GM21515 (cell line): ENCODE measurements at regions not wholly inside any gene's neighbourhood (a gene's known extent, or its start where the extent isn't known, plus 50 kb on each side); places are given as distances from the start of the nearest gene placed in this dataset.

Source experiments
- ATAC-seq: cut with Tn5 transposase; IDR thresholded peaks from one replicate; pipeline ENCODE4 v1.9.1; 2021; ENCODE audit not compliant: unreplicated experiment

GRCh38 chr2:193738892-193739291 lies 1544.2 kb upstream of the TMEFF2 start:
- no peak for ATAC-seq

DNA sequence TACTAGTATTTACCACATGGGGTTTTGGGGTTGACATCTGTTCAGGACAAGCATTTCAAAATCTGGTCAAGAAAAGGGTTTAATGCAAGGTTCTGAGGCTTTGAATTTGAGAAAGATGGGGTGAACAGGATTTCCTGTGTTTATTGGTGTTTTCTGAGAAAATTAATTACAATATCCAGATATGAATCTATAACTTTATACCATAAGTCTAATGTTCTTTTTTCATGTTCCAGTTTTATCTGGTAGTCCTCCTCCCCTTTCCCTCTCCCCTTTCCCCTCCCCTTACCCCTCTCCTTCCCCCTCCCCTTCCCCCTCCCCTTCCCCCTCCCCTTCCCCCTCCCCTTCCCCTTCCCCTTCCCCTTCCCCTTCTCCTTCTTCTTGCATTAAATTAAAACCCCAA lies 1518.2 kb upstream of the TMEFF2 start:
- ATAC-seq = no peak

DNA sequence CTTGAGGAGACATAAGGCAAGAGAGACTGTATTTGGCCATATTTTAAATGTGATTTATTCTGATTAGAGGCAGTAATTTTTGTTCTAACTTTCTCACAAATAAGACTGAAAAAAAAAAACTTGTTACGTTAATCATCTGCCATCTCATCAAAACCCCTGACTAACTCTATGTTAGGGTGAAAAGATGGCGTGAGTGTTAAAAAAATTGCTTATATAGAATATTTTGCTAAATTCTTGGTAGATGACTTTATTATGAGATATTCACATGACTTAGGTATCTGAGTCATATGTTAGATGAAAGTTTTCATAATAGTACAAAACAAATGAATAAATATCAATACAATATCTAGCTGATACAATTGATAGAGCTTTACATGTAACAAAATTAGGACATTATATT lies 1508.7 kb upstream of the TMEFF2 start:
- ATAC-seq = no peak

DNA sequence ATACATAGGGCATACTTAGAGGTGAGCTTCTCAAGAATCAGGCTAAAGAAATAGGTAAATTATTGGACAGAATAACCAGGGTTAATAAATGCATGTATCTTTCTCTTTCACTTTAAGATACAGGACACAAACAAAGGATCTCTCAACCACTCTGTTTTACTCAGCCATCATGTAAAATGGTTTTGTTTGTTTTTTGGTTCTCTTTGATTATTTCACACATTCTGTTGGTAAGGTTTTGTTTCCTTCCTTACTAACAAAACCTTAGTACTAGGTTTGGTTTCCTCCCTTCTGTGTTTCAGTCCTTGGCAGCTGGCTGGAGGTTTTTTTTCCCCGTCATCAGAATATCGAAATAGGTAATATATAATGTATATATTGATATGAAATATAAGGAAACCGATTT lies 1506.8 kb upstream of the TMEFF2 start:
- ATAC-seq = no peak

- no peak for ATAC-seq
Measured at GRCh38 chr2:193695367-193695766, 1500.6 kb upstream of the TMEFF2 start.

GRCh38 chr2:193693758-193694157 lies 1499.0 kb upstream of the TMEFF2 start:
- ATAC-seq = no peak

DNA sequence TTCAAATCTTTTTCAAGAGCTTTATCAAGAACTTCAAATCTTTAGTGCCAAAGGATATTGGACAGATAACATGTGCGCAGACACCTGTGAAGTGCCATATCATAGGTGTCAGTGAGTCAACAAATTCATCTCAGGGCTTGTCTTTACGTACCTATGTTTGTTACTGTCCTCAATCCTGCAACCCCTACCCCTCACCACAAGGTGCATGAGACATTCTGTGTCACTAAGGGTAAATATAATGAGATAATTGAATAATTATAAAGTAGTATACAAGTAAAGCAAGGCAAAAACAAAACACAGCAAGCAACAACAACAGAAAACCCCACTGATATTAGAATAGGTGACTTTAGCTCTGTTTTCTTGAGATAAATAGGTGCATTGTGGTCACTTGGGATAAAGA lies 1495.8 kb upstream of the TMEFF2 start:
- no peak for ATAC-seq

DNA sequence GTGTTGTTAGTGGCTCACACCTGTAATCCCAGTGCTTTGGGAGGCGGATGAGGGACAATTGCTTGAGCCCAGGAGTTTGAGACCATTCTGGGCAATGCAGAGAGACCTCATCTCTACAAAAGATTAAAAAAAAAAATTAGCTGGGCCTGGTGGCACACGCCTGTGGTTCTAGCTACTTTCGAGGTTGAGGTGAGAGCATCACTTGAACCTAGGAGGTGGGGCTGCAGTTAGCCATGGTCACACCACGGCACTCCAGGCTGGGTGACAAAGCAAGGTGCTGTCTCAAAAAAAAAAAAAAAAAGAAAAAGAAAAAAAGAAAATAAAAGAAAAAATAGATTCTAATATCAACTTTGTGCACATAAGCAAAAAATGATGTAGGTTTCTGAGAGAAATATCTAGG lies 1492.5 kb upstream of the TMEFF2 start:
- ATAC-seq = no peak

DNA sequence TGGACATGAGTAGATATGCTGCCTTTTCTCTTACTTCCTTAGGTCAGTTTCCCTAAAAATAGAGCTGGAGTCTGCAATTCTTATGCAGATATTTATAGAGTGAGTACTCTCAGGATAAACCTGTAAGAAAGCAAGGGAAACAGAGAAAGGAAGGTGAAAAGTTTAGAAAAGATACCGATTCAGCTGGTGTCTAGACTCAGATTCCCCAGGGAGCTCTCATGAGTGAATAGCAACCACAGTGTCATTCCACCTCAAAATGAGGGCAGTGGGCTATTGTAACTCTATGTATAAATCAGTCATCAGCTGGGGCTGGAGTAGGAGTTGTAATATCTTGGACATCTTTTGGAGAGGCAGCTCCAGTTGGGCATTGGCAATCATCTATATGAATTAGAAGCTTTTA lies 1485.1 kb upstream of the TMEFF2 start:
- no peak for ATAC-seq

DNA sequence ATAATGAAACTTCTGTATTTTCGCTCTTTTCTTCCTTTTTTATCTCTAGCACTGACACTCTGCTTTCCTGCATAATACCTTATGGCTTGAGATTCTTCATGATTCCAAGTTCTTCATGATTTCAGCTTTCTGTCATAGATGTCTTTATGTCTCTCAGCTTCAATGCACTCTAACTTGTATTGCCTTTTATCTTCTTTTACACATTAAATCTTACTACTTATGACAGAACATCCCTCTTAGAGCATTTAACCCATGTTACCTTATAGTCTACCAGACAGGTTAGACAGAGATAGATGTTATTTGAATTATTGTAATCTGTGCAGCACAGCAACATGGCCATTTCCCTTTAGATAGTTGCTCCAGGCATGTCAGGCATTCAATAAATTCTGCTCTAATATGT lies 1475.7 kb upstream of the TMEFF2 start:
- no peak for ATAC-seq

- ATAC-seq = no peak
Measured at GRCh38 chr2:193668557-193669323, 1474.0 kb upstream of the TMEFF2 start.

DNA sequence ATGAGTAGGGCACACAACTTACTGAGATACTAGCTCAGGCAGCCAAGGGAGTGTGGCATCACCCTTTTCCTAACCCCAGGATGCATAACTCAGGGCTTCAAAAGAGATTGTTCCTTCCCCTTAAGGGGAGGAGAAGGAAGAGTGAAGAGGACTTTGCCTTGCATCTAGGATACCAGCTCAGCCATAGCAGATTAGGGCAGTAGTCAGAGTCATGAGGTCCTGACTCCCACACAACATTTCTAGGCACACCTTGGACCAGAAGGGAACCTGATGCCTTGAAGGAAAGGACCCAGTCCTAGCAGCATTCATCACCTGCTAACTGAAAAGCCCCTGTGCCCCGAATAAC lies 1433.2 kb upstream of the TMEFF2 start:
- ATAC-seq = no peak

DNA sequence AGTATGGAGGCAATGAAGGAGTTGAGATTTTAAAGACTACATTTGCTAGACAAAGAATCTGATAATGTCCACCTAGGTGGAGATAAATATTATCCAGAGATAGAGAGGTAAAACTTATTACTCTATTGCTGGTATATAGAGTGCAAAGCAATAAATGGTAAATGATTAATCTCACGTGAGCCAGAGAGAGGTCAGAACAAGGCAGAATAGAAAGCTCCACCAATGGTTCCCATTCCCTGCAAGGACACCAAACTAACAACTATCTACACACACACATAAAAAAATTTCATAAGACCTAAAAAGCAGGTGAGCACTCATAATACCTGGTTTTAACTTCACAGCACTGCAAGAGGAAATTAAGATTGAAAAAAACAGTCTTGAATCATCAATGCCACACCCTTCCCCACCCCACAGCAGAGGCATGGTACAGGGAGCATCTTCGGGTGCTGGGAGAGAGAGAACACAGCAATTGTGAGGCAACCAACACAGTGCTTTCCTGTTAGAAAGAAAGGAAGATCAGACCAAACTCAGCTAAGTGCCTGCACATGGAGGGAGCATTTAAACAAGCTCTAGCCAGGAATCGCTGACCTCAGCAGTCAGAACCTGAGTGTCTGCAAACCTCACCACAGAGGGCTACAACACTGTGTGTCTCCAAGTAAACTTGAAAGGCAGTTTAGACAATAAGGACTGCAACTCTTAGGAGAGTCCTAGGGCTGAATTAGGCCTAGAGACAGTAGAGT lies 1432.6 kb upstream of the TMEFF2 start:
- ATAC-seq = no peak

GRCh38 chr2:193608451-193608850 lies 1413.7 kb upstream of the TMEFF2 start:
- ATAC-seq = no peak

GRCh38 chr2:193590831-193591230 lies 1396.1 kb upstream of the TMEFF2 start:
- no peak for ATAC-seq

DNA sequence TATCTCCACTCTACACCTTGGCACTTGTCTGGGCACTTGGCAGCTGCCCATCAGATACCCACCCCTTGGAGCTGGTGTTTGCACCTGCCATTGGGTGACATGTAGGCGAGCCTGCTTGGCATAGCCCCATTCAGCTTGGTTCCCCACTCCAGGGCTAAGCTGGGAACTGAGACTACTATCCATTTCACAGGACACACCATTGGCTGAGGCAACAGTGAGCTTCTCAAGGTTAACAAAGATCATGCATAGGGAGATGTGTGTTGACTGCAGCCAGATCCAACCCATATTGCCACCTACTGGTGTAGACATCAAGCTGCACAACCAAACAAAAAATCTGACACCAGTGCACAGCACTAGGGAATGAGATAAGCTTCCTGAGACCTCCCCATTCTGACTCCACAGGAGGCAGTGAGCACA lies 1389.8 kb upstream of the TMEFF2 start:
- peak; percentile 91 for ATAC-seq

DNA sequence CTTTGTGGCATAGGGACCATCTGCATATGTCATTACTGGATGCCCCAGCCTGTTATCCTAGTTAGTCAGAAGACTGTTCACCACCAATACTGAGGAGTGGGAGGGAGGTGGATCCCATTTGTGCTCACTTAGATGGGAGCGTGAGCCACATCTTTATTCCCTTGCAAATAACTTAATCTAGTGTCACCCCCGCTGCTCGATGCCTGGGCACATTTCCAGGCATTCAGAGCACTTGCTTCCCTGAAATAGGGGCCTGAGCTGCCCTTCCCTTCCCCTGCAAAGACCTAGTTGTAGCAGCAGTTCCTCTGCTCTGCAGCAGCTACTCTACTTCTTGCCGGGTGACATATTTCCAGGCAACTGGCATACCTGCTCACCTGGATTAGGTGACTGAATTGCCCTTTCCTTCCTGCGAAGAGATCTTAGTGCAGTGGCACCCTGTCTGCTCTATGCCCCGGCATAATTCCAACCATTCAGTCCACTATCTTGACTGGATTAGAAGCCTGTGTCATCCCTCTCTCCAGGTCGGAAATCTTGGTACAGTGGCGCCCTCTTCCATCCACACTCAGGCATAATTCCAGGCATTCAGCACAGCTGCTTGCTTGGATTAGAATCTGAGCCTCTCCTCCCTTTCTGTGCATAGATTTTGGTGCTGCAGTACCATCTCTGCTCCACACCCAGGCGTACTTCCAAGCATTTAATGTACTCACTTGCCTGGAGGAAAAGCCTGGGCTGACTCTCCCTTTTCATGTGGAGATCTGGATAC lies 1389.1 kb upstream of the TMEFF2 start:
- ATAC-seq = no peak

GRCh38 chr2:193581807-193582206 lies 1387.1 kb upstream of the TMEFF2 start:
- no peak for ATAC-seq

GRCh38 chr2:193580176-193580950 lies 1385.6 kb upstream of the TMEFF2 start:
- ATAC-seq = no peak

- ATAC-seq = no peak
Measured at GRCh38 chr2:193566886-193567285, 1372.2 kb upstream of the TMEFF2 start.

GRCh38 chr2:193566276-193566675 lies 1371.5 kb upstream of the TMEFF2 start:
- no peak for ATAC-seq
